ENCODE measurements at regions not wholly inside any gene's neighbourhood (a gene's known extent, or its start where the extent isn't known, plus 50 kb on each side); places are given as distances from the start of the nearest gene placed in this dataset.
A peak's percentile ranks its signal among the peaks of the same experiment; 100 is the strongest.

GRCh38 chr14:76931631-76932402 lies 96.7 kb downstream of the IRF2BPL start:
- no peak for TF ChIP-seq EZH2 (IDR thresholded peaks at IDR 0.05; ENCODE audit: insufficient read depth, poor library complexity, severe bottlenecking)
- no peak for TF ChIP-seq EZH2phosphoT487 (IDR thresholded peaks at IDR 0.05; ENCODE audit: insufficient read depth, low read depth)
- no peak for DNase-seq
- no peaks in the 10 kb centered on the region for H3K9me3 ChIP-seq (ENCODE audit: low read depth)
- H3K4me1 ChIP-seq (ENCODE audit: insufficient read depth) = peaks cover 31% of the 10 kb centered on the region
- no peak overlapping the region for H3K27ac ChIP-seq
- H3K9me2 ChIP-seq (ENCODE audit: insufficient read depth) = no peaks in the 10 kb centered on the region
- no peaks in the 10 kb centered on the region for H3K27me3 ChIP-seq (replicated peaks; ENCODE audit: insufficient read depth)
- H3K4me2 ChIP-seq (ENCODE audit: unreplicated experiment) = no peak overlapping the region
- H3K79me2 ChIP-seq (ENCODE audit: insufficient read depth) = no peaks in the 10 kb centered on the region
- H3K9ac ChIP-seq = no peak overlapping the region
- H3K4me3 ChIP-seq = no peak overlapping the region
- no peak overlapping the region for H2AFZ ChIP-seq
- WGBS, 2 experiments (ENCODE audit: low coverage in 1 of 2, low lambda C conversion rate in 2 of 2, missing lambda C conversion rate in 2 of 2) = 72 to 75% methylated on average over 9 of the region's 9 CpGs
- in situ Hi-C loops (cut with MboI) = no loop called here
- peaks cover 14% of the 10 kb centered on the region for H3F3A ChIP-seq (ENCODE audit: insufficient read depth)
- no peaks in the 10 kb centered on the region for H4K20me1 ChIP-seq (ENCODE audit: insufficient read depth)
- no peaks in the 10 kb centered on the region for H3K36me3 ChIP-seq (ENCODE audit: low read depth)

GRCh38 chr14:76930549-76930948 lies 98.0 kb downstream of the IRF2BPL start:
- 83 to 87% methylated on average over 9 of the region's 9 CpGs for WGBS, 2 experiments (ENCODE audit: low coverage in 1 of 2, low lambda C conversion rate in 2 of 2, missing lambda C conversion rate in 2 of 2)
- Histone ChIP-seq H3K9me2 (ENCODE audit: insufficient read depth) (no peaks in the 10 kb centered on the region), H3F3A (ENCODE audit: insufficient read depth) (peaks cover 13% of the 10 kb centered on the region)

GRCh38 chr14:76929927-76930326 lies 98.6 kb downstream of the IRF2BPL start:
- WGBS, 2 experiments (ENCODE audit: low coverage in 1 of 2, low lambda C conversion rate in 2 of 2, missing lambda C conversion rate in 2 of 2) = 18 to 21% methylated on average over 8 of the region's 8 CpGs
- TF ChIP-seq EZH2phosphoT487 (IDR thresholded peaks at IDR 0.05; ENCODE audit: insufficient read depth, low read depth) (no peak), EZH2 (IDR thresholded peaks at IDR 0.05; ENCODE audit: insufficient read depth, poor library complexity, severe bottlenecking) (no peak)
- Histone ChIP-seq H3K27me3 (replicated peaks; ENCODE audit: insufficient read depth) (no peaks in the 10 kb centered on the region), H4K20me1 (ENCODE audit: insufficient read depth) (no peaks in the 10 kb centered on the region), H3K9me2 (ENCODE audit: insufficient read depth) (no peaks in the 10 kb centered on the region), H3K4me1 (ENCODE audit: insufficient read depth) (peaks cover 24% of the 10 kb centered on the region), H3K9me3 (ENCODE audit: low read depth) (no peaks in the 10 kb centered on the region), H3K4me3 (no peak overlapping the region), H2AFZ (peak overlapping the region; percentile 13; the same call in 1 of the 2 replicates), H3K79me2 (ENCODE audit: insufficient read depth) (no peaks in the 10 kb centered on the region), H3F3A (ENCODE audit: insufficient read depth) (peaks cover 13% of the 10 kb centered on the region), H3K27ac (no peak overlapping the region), H3K9ac (no peak overlapping the region), H3K36me3 (ENCODE audit: low read depth) (no peaks in the 10 kb centered on the region), H3K4me2 (ENCODE audit: unreplicated experiment) (no peak overlapping the region)
- in situ Hi-C loops (cut with MboI) = no loop called here
- peak; percentile 74 for DNase-seq

More at GRCh38 chr14:76930549-76930948, 98.0 kb downstream of the IRF2BPL start:
- H3K79me2 ChIP-seq (ENCODE audit: insufficient read depth) = no peaks in the 10 kb centered on the region
- H3K9ac ChIP-seq = no peak overlapping the region
- no peak overlapping the region for H2AFZ ChIP-seq
- H3K27ac ChIP-seq = no peak overlapping the region
- in situ Hi-C loops (cut with MboI) = no loop called here
- H3K4me1 ChIP-seq (ENCODE audit: insufficient read depth) = peaks cover 24% of the 10 kb centered on the region
- H3K36me3 ChIP-seq (ENCODE audit: low read depth) = no peaks in the 10 kb centered on the region
- no peaks in the 10 kb centered on the region for H3K9me3 ChIP-seq (ENCODE audit: low read depth)
- no peak overlapping the region for H3K4me2 ChIP-seq (ENCODE audit: unreplicated experiment)
- DNase-seq = no peak
- TF ChIP-seq EZH2phosphoT487 (IDR thresholded peaks at IDR 0.05; ENCODE audit: insufficient read depth, low read depth) (no peak), EZH2 (IDR thresholded peaks at IDR 0.05; ENCODE audit: insufficient read depth, poor library complexity, severe bottlenecking) (no peak)
- no peaks in the 10 kb centered on the region for H3K27me3 ChIP-seq (replicated peaks; ENCODE audit: insufficient read depth)
- no peaks in the 10 kb centered on the region for H4K20me1 ChIP-seq (ENCODE audit: insufficient read depth)
- H3K4me3 ChIP-seq = no peak overlapping the region

GRCh38 chr14:76927971-76928700 lies 100.4 kb downstream of the IRF2BPL start:
- Histone ChIP-seq H3K27ac (peak overlapping the region; percentile 97), H2AFZ (0 out of 2 replicates have a peak overlapping the region, but pooled peaks have one; percentile 51), H3K27me3 (replicated peaks; ENCODE audit: insufficient read depth) (no peaks in the 10 kb centered on the region), H3K79me2 (ENCODE audit: insufficient read depth) (no peaks in the 10 kb centered on the region), H3K4me1 (ENCODE audit: insufficient read depth) (peaks cover 24% of the 10 kb centered on the region), H4K20me1 (ENCODE audit: insufficient read depth) (no peaks in the 10 kb centered on the region), H3K9ac (peak overlapping the region; percentile 84), H3K4me3 (no peak overlapping the region), H3K36me3 (ENCODE audit: low read depth) (no peaks in the 10 kb centered on the region), H3F3A (ENCODE audit: insufficient read depth) (peaks cover 13% of the 10 kb centered on the region), H3K4me2 (ENCODE audit: unreplicated experiment) (no peak overlapping the region), H3K9me3 (ENCODE audit: low read depth) (no peaks in the 10 kb centered on the region), H3K9me2 (ENCODE audit: insufficient read depth) (no peaks in the 10 kb centered on the region)
- DNase-seq = peak; percentile 25
- in situ Hi-C loops (cut with MboI) = no loop called here
- no peak for TF ChIP-seq EZH2 (IDR thresholded peaks at IDR 0.05; ENCODE audit: insufficient read depth, poor library complexity, severe bottlenecking)
- no peak for TF ChIP-seq EZH2phosphoT487 (IDR thresholded peaks at IDR 0.05; ENCODE audit: insufficient read depth, low read depth)
- 76 to 77% methylated on average over 8 of the region's 8 CpGs for WGBS, 2 experiments (ENCODE audit: low coverage in 1 of 2, low lambda C conversion rate in 2 of 2, missing lambda C conversion rate in 2 of 2)

Measured in GM23248 (cell line).